GM13976 (cell line): ENCODE measurements at regions not wholly inside any gene's neighbourhood (a gene's known extent, or its start where the extent isn't known, plus 50 kb on each side); places are given as distances from the start of the nearest gene placed in this dataset.
"Not testable (repeated sequence)": the region's sequence is repeated elsewhere in the genome, so short reads cannot be mapped to it uniquely, and the experiment has no call there.

ENCODE experiments used
- DNase-seq: peaks from one replicate; pipeline ENCODE4 v3.0.0; 2012; ENCODE audit warnings: low spot score
- in situ Hi-C: fragments of 300-500 bp; cut with MboI; formaldehyde crosslinking; loops from one replicate; pipeline ENCODE4 v1.12.0; 2022; ENCODE audit warnings: low sequenced_read_pairs, mixed read lengths, inconsistent platforms; ENCODE audit not compliant: unreplicated experiment
- TF ChIP-seq, protein P1 (sequence below): IDR thresholded peaks from 2 replicates; pipeline ENCODE4 v1.5.1; 2012; ENCODE audit warnings: borderline replicate concordance, mild to moderate bottlenecking; ENCODE audit not compliant: insufficient read depth; ENCODE audit errors: extremely low read depth, missing control alignments, control extremely low read depth

DNA sequence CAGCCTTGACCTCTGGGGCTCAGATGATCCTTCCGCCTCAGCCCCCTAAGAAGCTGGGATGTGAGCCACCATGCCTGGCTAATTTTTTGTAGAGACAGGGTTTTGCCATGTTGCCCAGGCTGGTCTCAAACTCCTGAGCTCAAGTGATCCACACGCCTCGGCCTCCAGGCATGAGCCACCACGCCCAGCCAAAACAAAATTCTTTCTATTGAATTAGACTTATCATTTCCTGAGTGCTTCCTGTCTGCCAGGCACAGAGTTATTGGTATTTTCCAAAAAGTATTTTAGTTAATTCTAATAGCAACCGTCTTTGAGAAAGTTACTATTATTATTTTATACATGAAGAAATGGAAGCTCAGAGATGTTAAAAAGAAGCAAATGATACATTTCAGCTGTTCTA lies 61.4 kb upstream of the LMO2 start:
- no peak for DNase-seq
- TF ChIP-seq, protein P1, sequence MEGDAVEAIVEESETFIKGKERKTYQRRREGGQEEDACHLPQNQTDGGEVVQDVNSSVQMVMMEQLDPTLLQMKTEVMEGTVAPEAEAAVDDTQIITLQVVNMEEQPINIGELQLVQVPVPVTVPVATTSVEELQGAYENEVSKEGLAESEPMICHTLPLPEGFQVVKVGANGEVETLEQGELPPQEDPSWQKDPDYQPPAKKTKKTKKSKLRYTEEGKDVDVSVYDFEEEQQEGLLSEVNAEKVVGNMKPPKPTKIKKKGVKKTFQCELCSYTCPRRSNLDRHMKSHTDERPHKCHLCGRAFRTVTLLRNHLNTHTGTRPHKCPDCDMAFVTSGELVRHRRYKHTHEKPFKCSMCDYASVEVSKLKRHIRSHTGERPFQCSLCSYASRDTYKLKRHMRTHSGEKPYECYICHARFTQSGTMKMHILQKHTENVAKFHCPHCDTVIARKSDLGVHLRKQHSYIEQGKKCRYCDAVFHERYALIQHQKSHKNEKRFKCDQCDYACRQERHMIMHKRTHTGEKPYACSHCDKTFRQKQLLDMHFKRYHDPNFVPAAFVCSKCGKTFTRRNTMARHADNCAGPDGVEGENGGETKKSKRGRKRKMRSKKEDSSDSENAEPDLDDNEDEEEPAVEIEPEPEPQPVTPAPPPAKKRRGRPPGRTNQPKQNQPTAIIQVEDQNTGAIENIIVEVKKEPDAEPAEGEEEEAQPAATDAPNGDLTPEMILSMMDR, result no peak
- in situ Hi-C loops, result no loop called here

DNA sequence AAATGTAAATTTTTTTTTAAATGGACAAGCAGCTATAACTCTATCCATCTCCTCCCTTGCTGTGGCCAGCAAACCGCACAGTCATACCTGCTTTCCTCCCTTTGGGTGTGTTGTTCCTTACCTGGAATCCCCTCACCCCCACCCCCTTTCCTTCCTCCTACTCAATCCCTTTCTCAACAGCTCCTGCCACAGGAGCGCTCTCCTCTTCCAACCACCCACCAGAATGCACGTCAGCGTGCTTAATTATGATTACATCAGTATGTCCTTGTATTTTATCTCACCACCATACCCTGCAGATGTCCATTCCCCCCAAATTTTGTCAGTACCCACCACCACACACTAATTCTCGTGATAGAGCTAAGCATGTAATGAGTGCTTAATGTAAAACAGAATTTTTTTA lies 60.9 kb upstream of the LMO2 start:
- TF ChIP-seq, protein P1, result no peak
- in situ Hi-C loops, result no loop called here
- no peak for DNase-seq

DNA sequence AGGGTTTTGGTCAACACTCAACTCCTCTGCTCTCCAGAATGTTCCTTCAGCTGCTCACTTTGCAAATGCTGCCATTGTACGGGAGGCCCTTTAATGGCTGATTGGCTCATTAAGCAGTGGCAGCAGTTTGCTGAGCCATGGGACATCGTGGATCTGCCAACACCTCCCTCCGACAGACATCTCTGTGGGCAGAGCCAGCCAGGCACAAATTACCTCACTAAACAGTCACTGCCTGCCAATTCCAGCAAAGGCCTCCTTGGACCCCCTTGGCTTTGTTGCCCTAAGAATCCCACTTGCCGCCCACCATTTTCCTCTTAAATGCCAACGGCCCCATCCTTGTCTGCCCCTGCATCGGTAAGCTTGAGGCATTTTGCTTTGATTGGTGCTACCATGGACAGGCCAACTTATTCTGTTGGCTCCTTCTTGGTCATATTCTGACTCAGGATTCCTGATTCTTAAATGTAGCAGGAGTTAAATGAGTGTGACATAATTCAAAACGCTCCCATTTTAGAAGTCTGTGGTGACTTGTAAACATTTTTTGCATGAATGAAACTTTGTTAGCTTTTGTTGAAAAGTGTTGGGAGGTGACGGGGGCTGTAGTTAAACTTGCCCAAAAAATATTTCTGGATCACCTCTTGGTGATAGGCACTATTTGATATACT lies 57.5 kb upstream of the LMO2 start:
- no peak for DNase-seq
- in situ Hi-C loops, result no loop called here

DNA sequence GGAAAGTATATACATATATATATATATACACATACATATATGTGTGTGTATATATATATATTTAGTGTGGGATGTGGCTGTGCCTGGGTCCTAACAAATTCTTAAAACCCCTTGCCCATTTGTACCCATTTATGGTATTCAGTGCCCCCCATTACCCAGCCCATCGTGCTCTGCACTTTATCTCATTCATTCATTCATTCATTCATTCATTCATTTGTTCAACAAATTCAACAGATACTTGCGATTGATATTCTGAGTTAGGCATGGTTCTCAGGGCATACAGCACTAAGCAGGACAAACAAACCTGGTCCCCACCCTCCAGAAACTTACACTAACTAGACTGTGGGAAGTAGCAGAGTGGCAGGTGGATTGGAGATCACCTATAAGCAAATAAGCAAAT lies 56.6 kb upstream of the LMO2 start:
- in situ Hi-C loops, result no loop called here
- TF ChIP-seq, protein P1, result no peak
- DNase-seq, result no peak

More for the DNA sequence above, 57.5 kb upstream of the LMO2 start:
- TF ChIP-seq, protein P1, result no peak

DNA sequence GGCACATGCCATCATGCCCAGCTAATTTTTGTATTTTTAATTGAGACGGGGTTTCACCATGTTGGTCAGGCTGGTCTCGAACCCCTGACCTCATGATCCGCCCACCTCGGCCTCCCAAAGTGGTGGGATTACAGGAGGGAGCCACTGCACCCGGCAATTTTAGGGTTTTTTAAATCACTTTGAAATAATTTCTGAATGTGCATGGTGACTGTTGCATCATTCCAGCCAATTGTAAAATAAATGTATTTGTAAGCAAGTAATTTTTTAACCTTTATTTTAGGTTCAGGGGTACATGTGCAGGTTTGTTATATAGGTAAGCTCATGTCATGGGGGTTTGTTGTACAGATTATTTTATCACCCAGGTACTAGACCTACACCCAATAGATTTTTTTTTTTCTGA lies 56.0 kb upstream of the LMO2 start:
- DNase-seq, in situ Hi-C loops: not testable (repeated sequence)

DNA sequence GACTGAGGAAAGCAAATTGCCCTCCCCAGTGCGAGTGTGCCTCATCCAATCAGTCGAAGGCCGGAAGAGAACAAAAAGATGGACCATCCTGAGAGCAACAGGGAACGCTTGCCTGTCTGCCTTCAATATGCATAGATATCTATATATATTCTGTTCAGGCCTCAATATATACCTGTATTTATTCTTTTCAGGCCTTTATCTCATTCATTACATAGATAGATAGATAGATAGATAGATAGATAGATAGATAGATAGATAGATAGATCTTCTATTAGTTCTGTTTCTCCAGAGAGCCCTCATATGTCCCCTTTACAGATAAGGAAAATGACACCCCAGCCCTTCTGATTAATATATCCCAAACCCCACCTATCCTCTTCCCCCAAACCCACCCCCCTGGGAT lies 55.1 kb upstream of the LMO2 start:
- in situ Hi-C loops, result no loop called here
- TF ChIP-seq, protein P1, result no peak
- DNase-seq, result no peak

DNA sequence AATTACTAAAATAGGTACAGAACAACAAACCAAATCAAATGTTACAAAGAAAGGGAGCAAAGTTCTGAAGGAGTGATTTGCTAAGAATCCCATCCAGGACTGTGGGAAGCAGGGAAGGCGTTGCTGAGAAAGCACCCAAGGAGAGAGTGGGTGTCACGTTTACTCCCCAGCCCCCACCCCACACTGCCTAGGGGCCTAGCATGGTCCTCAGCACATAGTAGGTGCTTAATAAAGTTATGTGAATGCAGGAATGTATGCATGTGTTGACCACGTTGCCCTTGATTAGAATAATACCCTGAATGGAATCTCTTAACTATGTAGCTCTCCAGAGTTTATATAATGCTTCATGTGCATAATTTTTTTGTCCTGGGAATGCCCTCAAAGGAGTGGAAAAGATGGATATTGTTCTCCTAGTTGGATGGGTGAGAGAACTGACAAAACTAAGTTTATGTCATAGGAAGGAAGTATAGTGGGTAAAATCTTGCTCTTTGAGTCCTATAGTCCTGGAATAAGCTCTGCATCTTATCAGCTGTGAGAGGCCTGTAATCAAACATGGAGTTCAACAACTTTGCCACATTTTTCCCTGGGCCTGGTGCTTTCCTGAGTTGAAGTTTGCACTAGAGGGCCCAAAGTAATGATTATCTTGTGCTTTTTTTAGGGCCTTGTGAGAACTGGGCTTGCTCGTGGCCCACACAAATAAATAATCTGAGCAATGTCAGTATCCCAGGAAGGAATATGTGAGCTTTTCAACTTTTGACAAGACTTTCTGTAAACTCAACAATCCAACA lies 53.8 kb upstream of the LMO2 start:
- TF ChIP-seq, protein P1, result no peak
- DNase-seq, result no peak
- in situ Hi-C loops, result no loop called here
